ENCODE measurements at regions not wholly inside any gene's neighbourhood (a gene's known extent, or its start where the extent isn't known, plus 50 kb on each side); places are given as distances from the start of the nearest gene placed in this dataset.
A peak's percentile ranks its signal among the peaks of the same experiment; 100 is the strongest.
"Not testable (repeated sequence)": the region's sequence is repeated elsewhere in the genome, so short reads cannot be mapped to it uniquely, and the experiment has no call there.

- DNase-seq (ENCODE audit: low read depth in 3 of 3, low spot score in 2 of 3), result peak; percentile 67 to 78 (median 70)
These were observed 81.8 kb upstream of the FAM204A start for GRCh38 chr10:118423800-118424442.

- DNase-seq (ENCODE audit: low read depth in 3 of 3, low spot score in 2 of 3), result no peak
These were observed 80.1 kb upstream of the FAM204A start for GRCh38 chr10:118422241-118422640.

GRCh38 chr10:118420049-118420448 is 77.9 kb upstream of the FAM204A start:
- DNase-seq (ENCODE audit: low read depth in 3 of 3, low spot score in 2 of 3), result not testable (repeated sequence)

GRCh38 chr10:118412932-118413331 is 70.8 kb upstream of the FAM204A start:
- no peak for DNase-seq (ENCODE audit: low read depth in 3 of 3, low spot score in 2 of 3)

GRCh38 chr10:118412132-118412760 is 70.1 kb upstream of the FAM204A start:
- DNase-seq (ENCODE audit: low read depth in 3 of 3, low spot score in 2 of 3), result no peak

GRCh38 chr10:118409295-118409694 is 67.2 kb upstream of the FAM204A start:
- no peak for DNase-seq (ENCODE audit: low read depth in 3 of 3, low spot score in 2 of 3)

GRCh38 chr10:118408181-118408580 is 66.1 kb upstream of the FAM204A start:
- no peak for DNase-seq (ENCODE audit: low read depth in 3 of 3, low spot score in 2 of 3)

- no peak for DNase-seq (ENCODE audit: low read depth in 3 of 3, low spot score in 2 of 3)
These were observed 65.7 kb upstream of the FAM204A start for GRCh38 chr10:118407777-118408176.

- DNase-seq (ENCODE audit: low read depth in 3 of 3, low spot score in 2 of 3), result no peak
These were observed 64.9 kb upstream of the FAM204A start for GRCh38 chr10:118407026-118407425.

GRCh38 chr10:118405928-118406327 is 63.8 kb upstream of the FAM204A start:
- DNase-seq (ENCODE audit: low read depth in 3 of 3, low spot score in 2 of 3), result no peak

- no peak for DNase-seq (ENCODE audit: low read depth in 3 of 3, low spot score in 2 of 3)
These were observed 61.8 kb upstream of the FAM204A start for GRCh38 chr10:118403967-118404366.

- no peak for DNase-seq (ENCODE audit: low read depth in 3 of 3, low spot score in 2 of 3)
These were observed 59.6 kb upstream of the FAM204A start for GRCh38 chr10:118401708-118402193.

GRCh38 chr10:118397391-118397790 is 55.3 kb upstream of the FAM204A start:
- DNase-seq (ENCODE audit: low read depth in 3 of 3, low spot score in 2 of 3), result no peak

- no peak for DNase-seq (ENCODE audit: low read depth in 3 of 3, low spot score in 2 of 3)
These were observed 53.8 kb upstream of the FAM204A start for GRCh38 chr10:118395947-118396346.

- DNase-seq (ENCODE audit: low read depth in 3 of 3, low spot score in 2 of 3), result peak in 1 of 3 donors; percentile 43
These were observed 52.4 kb upstream of the FAM204A start for GRCh38 chr10:118394301-118395200.

- no peak for DNase-seq (ENCODE audit: low read depth in 3 of 3, low spot score in 2 of 3)
These were observed 50.6 kb upstream of the FAM204A start for GRCh38 chr10:118392761-118393160.

Measured in right renal cortex interstitium (tissue), 3 donors.